GM13977 (cell line): ENCODE measurements at regions not wholly inside any gene's neighbourhood (a gene's known extent, or its start where the extent isn't known, plus 50 kb on each side); places are given as distances from the start of the nearest gene placed in this dataset.

Experiments used
- DNase-seq: peaks from one replicate; pipeline ENCODE4 v3.0.0; 2012; ENCODE audit warnings: low spot score
- CTCF ChIP-seq: IDR thresholded peaks from 2 replicates; pipeline ENCODE4 v1.5.1; 2012; ENCODE audit warnings: mild to moderate bottlenecking, control low read depth; ENCODE audit not compliant: insufficient read depth; ENCODE audit errors: extremely low read depth, missing control alignments
- in situ Hi-C: fragments of 300-500 bp; cut with MboI; formaldehyde crosslinking; loops from one replicate; pipeline ENCODE4 v1.12.0; 2022; ENCODE audit warnings: low sequenced_read_pairs, low pct_unique_long_range_greater_than_20kb, mixed read lengths, inconsistent platforms; ENCODE audit not compliant: unreplicated experiment

- DNase-seq, result no peak
- in situ Hi-C loops, result no loop called here
- TF ChIP-seq CTCF, result no peak
These were observed 113.4 kb downstream of the NGF start for GRCh38 chr1:115224636-115225035.

- no peak for TF ChIP-seq CTCF
- in situ Hi-C loops, result no loop called here
- no peak for DNase-seq
These were observed 115.2 kb downstream of the NGF start for GRCh38 chr1:115222616-115223402.

GRCh38 chr1:115220340-115221270 is 117.4 kb downstream of the NGF start:
- DNase-seq, result no peak
- TF ChIP-seq CTCF, result no peak
- in situ Hi-C loops, result no loop called here

- TF ChIP-seq CTCF, result no peak
- in situ Hi-C loops, result no loop called here
- DNase-seq, result no peak
These were observed 118.1 kb downstream of the NGF start for GRCh38 chr1:115219927-115220326.

- DNase-seq, result no peak
- no peak for TF ChIP-seq CTCF
- in situ Hi-C loops, result no loop called here
These were observed 119.3 kb downstream of the NGF start for GRCh38 chr1:115218699-115219098.

- no peak for TF ChIP-seq CTCF
- DNase-seq, result no peak
- in situ Hi-C loops, result no loop called here
These were observed 120.0 kb downstream of the NGF start for GRCh38 chr1:115218034-115218405.
